K562 (cell line): ENCODE measurements at regions not wholly inside any gene's neighbourhood (a gene's known extent, or its start where the extent isn't known, plus 50 kb on each side); places are given as distances from the start of the nearest gene placed in this dataset.

Experiments
- ATAC-seq: fragments of 200-7000 bp; cut with Tn5 transposase; 3 replicates; pipeline ENCODE4 v1.9.1; 2020; ENCODE audit warnings: moderate library complexity
- BruUV-seq: library from RNA; stranded (reverse); fragments of 400-500 nt; replicated peaks from 2 replicates; lab custom pipeline; 2021; lab: Mats Ljungman, UMichigan
- CTCF ChIA-PET: fragments of 300-600 bp; formaldehyde crosslinking; extraction: SDS; loops from one replicate; lab custom pipeline; 2021; ENCODE audit warnings: low intra/inter-chr PET ratio; lab: Yijun Ruan, JAX
- POLR2A ChIA-PET: fragments of 300-600, 350-650 bp; sonication (Branson Sonifier 250); formaldehyde crosslinking; extraction: SDS; loops from one replicate; lab custom pipeline; 2021; ENCODE audit warnings: antibody characterized with exemption, inconsistent platforms; lab: Yijun Ruan, JAX
- DNase-seq, 4 experiments: peaks; one replicate each; pipeline versions ENCODE4 v3.0.0 to v3.0.0-alpha.2; 2011 to 2018; ENCODE audit warnings: low spot score in 3 of 4, mixed read lengths in 3 of 4; ENCODE audit errors: extremely low read depth in 1 of 4
- FAIRE-seq: peaks from 2 replicates; lab custom pipeline; 2011; peaks lifted over from hg19 to GRCh38; lab: Jason Lieb, UNC
- H2AFZ ChIP-seq: 2 replicates; pipeline ENCODE4 v1.6.0; 2011; ENCODE audit warnings: low read depth, low read length, control low read depth, inconsistent platforms
- H3K27ac ChIP-seq: fragments of 200-600 bp; 3 replicates; pipeline ENCODE4 v1.8.0; 2011; ENCODE audit warnings: low read depth, mild to moderate bottlenecking, control low read depth, inconsistent platforms, low read length, moderate library complexity, mixed read lengths; ENCODE audit errors: extremely low read depth
- H3K27me3 ChIP-seq, 2 experiments: fragments of 300-600 bp in 1 of 2; 2 replicates in 1 of 2; 3 replicates in 1 of 2; pipeline versions ENCODE4 v1.6.0 to v1.8.0; 2011; ENCODE audit warnings: inconsistent platforms in 2 of 2, low read length in 2 of 2, mild to moderate bottlenecking in 1 of 2, mixed read lengths in 1 of 2, moderate library complexity in 1 of 2; ENCODE audit not compliant: control insufficient read depth in 2 of 2, insufficient read depth in 2 of 2
- H3K36me3 ChIP-seq: fragments of 300-600 bp; 3 replicates; pipeline ENCODE4 v1.8.0; 2011; ENCODE audit warnings: mild to moderate bottlenecking, low read length, inconsistent platforms; ENCODE audit not compliant: control insufficient read depth, insufficient read depth
- H3K4me1 ChIP-seq, 2 experiments: fragments of 200-600 bp in 1 of 2; replicated peaks in 1 of 2; 2 replicates in 1 of 2; 3 replicates in 1 of 2; pipeline versions ENCODE4 v1.5.1 to v1.8.0; 2011; ENCODE audit warnings: inconsistent platforms in 2 of 2, low read length in 2 of 2, mild to moderate bottlenecking in 1 of 2, mixed read lengths in 1 of 2, moderate library complexity in 1 of 2; ENCODE audit not compliant: control insufficient read depth in 2 of 2, insufficient read depth in 2 of 2
- H3K4me2 ChIP-seq: 2 replicates; pipeline ENCODE4 v1.6.1; 2011; ENCODE audit warnings: low read length, control low read depth, inconsistent platforms, mixed read lengths; ENCODE audit not compliant: insufficient read depth
- H3K4me3 ChIP-seq: fragments of 200-600 bp; sonication (generic), shearing (Covaris generic); 2 replicates; pipeline ENCODE4 v1.5.1; 2016; ENCODE audit warnings: control low read depth, inconsistent platforms
- H3K79me2 ChIP-seq: fragments of 200-600 bp; 3 replicates; pipeline ENCODE4 v1.8.0; 2011; ENCODE audit warnings: low read length, inconsistent platforms; ENCODE audit not compliant: control insufficient read depth, insufficient read depth
- H3K9ac ChIP-seq, 2 experiments: 2 replicates each; pipeline versions ENCODE4 v1.6.0 to v1.6.1; 2011; ENCODE audit warnings: low read depth in 2 of 2, low read length in 2 of 2, control low read depth in 1 of 2, inconsistent platforms in 1 of 2, mild to moderate bottlenecking in 1 of 2, mixed read lengths in 1 of 2; ENCODE audit not compliant: insufficient read depth in 1 of 2
- H3K9me1 ChIP-seq: one replicate; pipeline ENCODE4 v1.6.0; 2011; ENCODE audit warnings: inconsistent platforms, mild to moderate bottlenecking, low read length, moderate library complexity; ENCODE audit not compliant: control insufficient read depth, insufficient read depth
- H3K9me3 ChIP-seq: replicated peaks from 2 replicates; pipeline ENCODE4 v1.5.1; 2011; ENCODE audit warnings: low read depth, low read length, inconsistent platforms; ENCODE audit not compliant: control insufficient read depth, insufficient read depth
- H4K20me1 ChIP-seq: replicated peaks from 2 replicates; pipeline ENCODE4 v1.6.1; 2011; ENCODE audit warnings: low read length, inconsistent platforms, mixed read lengths; ENCODE audit not compliant: control insufficient read depth, insufficient read depth
- ARID3B ChIP-seq: fragments of 250-450 bp; sonication (Bioruptor Pico); IDR thresholded peaks from 2 replicates; pipeline ENCODE4 v1.4.0; 2020; ENCODE audit warnings: borderline replicate concordance
- CBFA2T2 ChIP-seq: fragments of 450-650 bp; conservative IDR thresholded peaks from 2 replicates; pipeline ENCODE4 v1.6.1; 2017; ENCODE audit warnings: mild to moderate bottlenecking
- CBX2 ChIP-seq: fragments of 200-600 bp; sonication (generic); IDR thresholded peaks from one replicate; pipeline ENCODE4 v1.6.1; 2012; ENCODE audit warnings: mild to moderate bottlenecking, low read length, inconsistent platforms; ENCODE audit not compliant: insufficient read depth, poor library complexity, severe bottlenecking
- CREBBP ChIP-seq: IDR thresholded peaks from one replicate; pipeline ENCODE4 v1.6.1; 2012; ENCODE audit warnings: low read depth, mild to moderate bottlenecking, control low read depth, inconsistent platforms, low read length
- ETV6 ChIP-seq, 3 experiments: fragments of 150-350 bp in 1 of 3; sonication (generic) in 1 of 3; formaldehyde crosslinking in 1 of 3; IDR thresholded peaks; 2 replicates each; pipeline versions ENCODE4 v1.6.1 to v1.8.0; 2014 to 2022; ENCODE audit warnings: borderline replicate concordance in 2 of 3, low read depth in 2 of 3, antibody characterized with exemption in 1 of 3, low read length in 1 of 3, mild to moderate bottlenecking in 1 of 3, missing genetic modification reagents in 1 of 3
- HDAC8 ChIP-seq: fragments of 450-650 bp; IDR thresholded peaks from 2 replicates; pipeline ENCODE4 v1.6.1; 2016; ENCODE audit warnings: mild to moderate bottlenecking, missing genetic modification characterization, moderate library complexity, missing compliant biosample characterization
- KHSRP ChIP-seq: fragments of 450-650 bp; IDR thresholded peaks from 2 replicates; pipeline ENCODE4 v1.6.1; 2017
- MCM7 ChIP-seq, 2 experiments: fragments of 450-650 bp; IDR thresholded peaks; 2 replicates each; pipeline ENCODE4 v1.6.1; 2016 to 2018
- RBM39 ChIP-seq: fragments of 200-400 bp; formaldehyde crosslinking; optimal IDR thresholded peaks from 2 replicates; pipeline ENCODE3; 2018; ENCODE audit warnings: low read depth, low read length
- SNIP1 ChIP-seq: fragments of 450-650 bp; IDR thresholded peaks from 2 replicates; pipeline ENCODE4 v1.7.1; 2017; ENCODE audit warnings: low read depth, mild to moderate bottlenecking
- XRCC5 ChIP-seq: fragments of 200-400 bp; formaldehyde crosslinking; IDR thresholded peaks from 2 replicates; pipeline ENCODE4 v1.6.1; 2017; ENCODE audit warnings: low read depth, mild to moderate bottlenecking, low read length
- ZNF3 ChIP-seq: fragments of 250-450 bp; sonication (Bioruptor Pico); IDR thresholded peaks from 2 replicates; pipeline ENCODE4 v1.5.0; 2021; ENCODE audit warnings: mild to moderate bottlenecking, moderate library complexity
- ZNF354B ChIP-seq: fragments of 250-450 bp; sonication (Bioruptor Pico); IDR thresholded peaks from 2 replicates; pipeline ENCODE4 v1.4.0; 2020
- WGBS: fragments of 100-300 bp; shearing (Covaris generic); methylation state at CpG from one replicate; pipeline ENCODE4 v1.1.6; 2016; ENCODE audit warnings: low coverage, mixed read lengths; ENCODE audit not compliant: insufficient coverage; ENCODE audit errors: missing lambda C conversion rate; 5-methylcytosine and 5-hydroxymethylcytosine counted together
- in situ Hi-C: fragments of 300-500 bp; cut with MboI; formaldehyde crosslinking; loops from 4 replicates; pipeline ENCODE4 v1.15.0; 2018; ENCODE audit warnings: inconsistent platforms, mixed read lengths
- intact Hi-C: fragments of 100-400 bp; cut with micrococcal nuclease; formaldehyde crosslinking; loops from 2 replicates; pipeline ENCODE4 v1.14.2; 2022

GRCh38 chr7:17556247-17556956 lies 257.9 kb downstream of the AHR start:
- no peak overlapping the region for H3K27ac ChIP-seq
- DNase-seq (no peak), FAIRE-seq (no peak)
- H3K79me2 ChIP-seq = no peaks in the 10 kb centered on the region
- H3K36me3 ChIP-seq = no peaks in the 10 kb centered on the region
- no peak overlapping the region for H2AFZ ChIP-seq
- no peaks in the 10 kb centered on the region for H3K9me3 ChIP-seq
- H3K4me1 ChIP-seq = no peaks in the 10 kb centered on the region
- no peaks in the 10 kb centered on the region for H3K9me1 ChIP-seq
- WGBS = 0% methylated on average over 1 of the region's 1 CpG
- TF ChIP-seq RBM39 (no peak), CBFA2T2 (no peak), ETV6 (IDR thresholded peaks at IDR 0.05; ENCODE audit: borderline replicate concordance in 1 of 2, low read depth in 2 of 2, low read length in 1 of 2) (no peak), ETV6 (CRISPR knock-in tag; IDR thresholded peaks at IDR 0.05; ENCODE audit: borderline replicate concordance) (no peak), MCM7 (IDR thresholded peaks at IDR 0.05) (no peak), CBX2 (no peak), SNIP1 (no peak), HDAC8 (no peak), KHSRP (no peak), CREBBP (no peak), XRCC5 (no peak), ZNF3 (CRISPR knock-in tag) (no peak), ZNF354B (CRISPR knock-in tag) (no peak), ARID3B (no peak)
- TF ChIP-seq, all 486 proteins: peak for 0
- Histone ChIP-seq H4K20me1 (no peaks in the 10 kb centered on the region), H3K9ac (no peak overlapping the region), H3K4me3 (no peak overlapping the region), H3K4me2 (no peak overlapping the region), H3K27me3 (no peaks in the 10 kb centered on the region)
- in situ Hi-C loops (no loop called here), intact Hi-C loops (no loop called here)
- no peak for ATAC-seq
- no TSS peak for BruUV-seq
- POLR2A ChIA-PET = no interaction called here
- CTCF ChIA-PET = no interaction called here
